Activated CD4-positive, alpha-beta T cell treated with anti-CD3 and anti-CD28 coated beads, Interleukin-2, amount 50 U/mL, for 48 hours (primary cell): ENCODE measurements at regions not wholly inside any gene's neighbourhood (a gene's known extent, or its start where the extent isn't known, plus 50 kb on each side); places are given as distances from the start of the nearest gene placed in this dataset.

Experiments
- DNase-seq, 2 experiments: peaks; one replicate each; pipeline ENCODE4 v3.0.0-alpha.2; 2020

DNA sequence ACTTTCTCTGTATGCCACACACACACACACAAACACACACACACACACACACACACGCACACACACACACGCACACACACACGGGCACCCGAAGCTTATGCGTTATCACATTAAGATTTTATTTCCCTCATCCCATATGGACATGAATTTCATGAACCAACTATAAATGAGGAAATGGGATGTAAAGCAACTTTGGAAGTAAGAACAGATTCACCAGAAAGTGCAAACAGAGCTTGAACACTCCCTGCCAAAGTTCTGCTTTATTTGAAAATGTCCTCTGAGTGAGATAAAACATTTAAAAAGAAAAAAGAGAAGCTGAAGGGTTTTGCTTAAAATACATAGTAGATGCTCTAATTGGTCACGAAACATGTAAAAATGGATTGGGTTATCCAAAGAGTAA is 90.4 kb upstream of the OTX2 start:
- DNase-seq, result no peak

DNA sequence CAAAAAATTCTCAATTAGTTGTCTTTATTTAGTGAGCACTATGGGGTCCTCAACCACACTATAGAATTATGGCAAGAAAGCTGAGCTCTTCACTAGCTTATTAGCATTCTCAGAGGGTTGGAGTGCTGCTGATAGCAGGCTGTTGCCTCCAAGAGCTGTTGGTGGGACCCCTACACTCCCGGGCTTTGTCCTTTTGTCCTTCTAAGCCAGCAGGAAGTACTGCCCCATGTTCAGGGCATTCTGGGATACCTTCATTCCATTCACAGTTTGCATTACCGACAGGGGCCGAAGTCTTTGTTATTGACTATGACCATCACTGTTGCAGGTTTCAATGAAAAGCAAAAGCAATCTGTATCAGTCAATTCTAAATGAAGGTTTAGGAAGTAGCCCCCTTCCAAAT is 89.5 kb upstream of the OTX2 start:
- DNase-seq, result no peak

- DNase-seq, result no peak
Observed at GRCh38 chr14:56896922-56897321, 86.6 kb upstream of the OTX2 start.

DNA sequence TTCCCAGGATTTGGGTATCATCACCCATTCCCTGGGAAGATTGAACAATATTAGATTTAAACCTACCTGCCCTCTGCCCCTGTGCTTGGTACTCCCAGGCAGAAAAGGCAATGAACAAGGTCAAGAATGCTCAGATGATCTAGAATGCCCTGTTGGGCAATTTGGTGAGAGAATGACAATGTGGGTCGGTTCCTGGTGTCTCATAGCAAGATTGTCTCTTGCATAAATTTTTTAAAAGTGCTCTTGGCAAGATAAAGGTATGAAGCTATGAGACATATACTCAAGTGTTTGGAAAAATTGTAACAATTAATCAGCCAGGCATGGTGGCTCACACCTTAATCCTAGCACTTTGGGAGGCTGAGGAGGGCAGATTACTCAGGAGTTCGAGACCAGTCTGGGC is 86.0 kb upstream of the OTX2 start:
- DNase-seq, result no peak

DNA sequence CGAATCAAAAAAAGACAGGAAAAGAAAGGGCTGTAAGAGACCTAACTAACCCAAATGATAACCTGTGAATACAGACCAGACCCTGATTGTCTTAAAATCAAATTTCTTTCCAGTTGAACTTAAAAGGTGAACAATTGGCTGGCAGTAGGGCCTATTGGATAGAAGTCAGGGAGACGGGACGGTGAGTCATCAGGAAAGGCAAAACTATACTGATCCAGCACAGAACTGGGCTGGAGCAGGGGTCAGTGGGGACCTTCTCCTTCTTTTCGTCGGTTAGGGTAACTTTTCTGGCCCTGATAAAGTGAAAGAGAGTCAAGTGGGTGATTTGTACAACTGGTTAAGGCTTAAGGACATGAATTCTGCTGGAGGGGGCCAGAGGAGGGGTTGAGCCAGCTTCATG is 84.9 kb upstream of the OTX2 start:
- DNase-seq, result no peak

- no peak for DNase-seq
Observed at GRCh38 chr14:56894591-56894991, 84.3 kb upstream of the OTX2 start.

- no peak for DNase-seq
Observed at GRCh38 chr14:56892959-56893358, 82.7 kb upstream of the OTX2 start.

- no peak for DNase-seq
Observed at GRCh38 chr14:56891226-56891625, 80.9 kb upstream of the OTX2 start.

- DNase-seq, result no peak
Observed at GRCh38 chr14:56889705-56890104, 79.4 kb upstream of the OTX2 start.

DNA sequence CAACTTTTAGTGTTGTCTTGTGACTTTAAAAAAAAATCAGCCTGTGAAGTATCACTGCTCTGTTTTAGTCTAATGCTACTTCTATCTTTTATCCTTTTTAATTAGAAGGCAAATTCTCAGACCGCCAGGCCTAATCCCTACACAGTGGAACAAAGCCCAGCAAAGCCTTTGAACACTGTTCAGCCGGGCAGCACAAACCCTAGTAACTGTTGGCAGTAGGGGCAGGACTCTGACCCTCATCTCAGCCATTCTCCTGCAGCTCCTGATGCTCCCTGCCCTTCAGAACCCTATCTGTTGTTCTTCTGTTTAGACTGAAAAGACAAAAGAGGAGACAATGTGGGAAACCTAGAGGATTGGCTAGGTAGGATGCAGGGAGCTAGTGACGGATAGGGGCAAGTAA is 78.0 kb upstream of the OTX2 start:
- no peak for DNase-seq

DNA sequence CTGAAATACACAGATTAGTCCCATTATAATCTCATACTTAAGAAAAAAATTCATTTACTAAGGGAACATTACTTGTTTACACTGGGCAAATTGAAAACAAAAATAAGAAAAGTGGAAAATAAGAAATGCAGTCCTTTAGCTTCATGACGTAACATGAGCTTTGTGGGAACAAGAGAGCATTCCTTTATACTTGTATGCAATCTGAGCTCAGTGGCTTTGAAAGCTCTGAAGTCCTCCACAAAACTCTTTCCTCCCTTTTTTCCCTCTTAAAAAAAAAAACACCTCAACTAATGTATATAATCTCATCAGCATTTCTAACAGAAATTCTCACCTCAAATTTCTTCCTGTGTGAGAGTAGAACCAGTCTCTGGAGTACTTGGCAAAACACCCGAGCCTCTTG is 76.9 kb upstream of the OTX2 start:
- DNase-seq, result no peak

DNA sequence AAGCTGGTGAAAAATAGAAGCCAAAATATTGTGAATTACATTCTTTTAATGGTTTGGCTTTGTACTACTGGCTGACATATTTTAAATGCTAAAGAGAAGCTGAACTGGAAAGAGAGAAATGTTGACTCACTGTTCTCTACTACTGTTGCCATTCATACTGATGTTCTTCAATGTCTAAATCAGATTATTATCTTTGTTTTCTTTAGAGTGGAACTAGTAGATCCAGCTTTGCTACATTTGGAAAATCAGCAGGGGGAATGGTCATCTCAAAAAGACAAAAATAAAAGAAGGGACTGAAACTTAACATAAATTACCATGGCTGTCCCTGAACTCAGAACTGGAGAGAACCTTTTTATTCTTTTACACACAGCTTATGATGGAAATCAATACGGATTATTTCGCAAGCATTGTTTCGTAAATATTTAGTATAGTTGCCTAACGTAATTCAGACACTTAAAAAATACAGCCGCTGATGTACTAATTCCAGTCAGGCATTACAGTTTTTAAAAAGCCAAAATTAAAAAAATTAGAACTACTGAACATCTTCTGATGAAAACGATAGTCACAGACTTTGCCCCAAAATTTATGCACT is 76.3 kb upstream of the OTX2 start:
- DNase-seq, result no peak

DNA sequence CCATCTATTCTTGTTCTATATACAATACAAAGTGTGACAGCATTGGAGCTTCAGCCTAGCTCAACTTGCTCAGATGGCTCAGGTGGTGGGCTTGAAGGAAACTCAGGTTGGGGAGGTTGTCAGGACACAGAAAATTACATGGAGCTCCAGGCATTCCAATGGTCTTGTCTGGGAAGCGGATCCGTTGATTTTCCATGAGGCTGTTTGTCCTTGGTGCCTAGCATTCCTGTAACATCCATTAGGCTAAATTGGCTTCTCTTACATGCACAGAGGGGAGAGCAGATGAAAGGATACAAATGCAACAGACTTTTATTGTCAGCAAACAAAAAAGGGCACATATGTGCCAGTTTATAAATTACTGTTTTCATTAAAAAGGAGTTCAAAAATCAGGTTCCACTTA is 75.5 kb upstream of the OTX2 start:
- no peak for DNase-seq

DNA sequence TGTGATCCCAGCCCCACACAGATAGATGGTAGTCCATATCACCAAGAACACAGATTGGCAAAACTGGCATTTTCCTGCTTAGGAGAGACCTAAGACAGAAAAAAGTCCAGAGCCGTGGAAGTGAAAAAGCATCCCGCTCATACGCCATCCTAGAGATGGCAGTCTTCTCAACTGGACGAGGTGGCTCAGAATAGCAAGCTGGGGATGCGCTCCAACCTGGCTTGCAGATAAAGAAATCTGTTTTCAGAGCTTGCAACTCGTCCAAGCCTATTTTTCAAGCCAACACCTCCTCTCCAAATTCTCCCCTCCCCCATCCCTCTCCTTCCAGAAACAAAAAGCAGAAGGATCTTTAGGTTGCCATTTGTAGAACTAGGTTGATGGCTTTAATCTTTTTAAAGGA is 74.3 kb upstream of the OTX2 start:
- DNase-seq, result no peak

GRCh38 chr14:56881181-56881580 is 70.9 kb upstream of the OTX2 start:
- DNase-seq, result no peak

DNA sequence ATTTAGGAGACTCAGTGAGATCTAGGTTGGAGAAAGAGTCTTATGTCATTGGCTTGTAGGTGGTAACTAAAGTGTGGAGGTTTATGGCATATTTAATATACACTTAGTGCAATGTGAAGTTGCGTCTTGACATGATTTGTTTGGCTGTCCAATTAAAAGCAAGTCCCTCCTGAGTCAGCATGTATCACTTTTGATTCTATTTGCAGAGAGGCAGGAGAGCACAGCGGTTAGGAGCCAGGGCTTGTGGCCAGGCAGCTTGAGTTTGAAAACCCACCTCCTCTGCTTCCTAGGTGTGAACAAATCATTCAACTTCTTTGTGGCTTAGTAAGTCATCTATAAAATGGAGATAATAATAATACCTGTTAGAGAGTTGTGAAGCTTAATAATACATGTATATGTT is 68.5 kb upstream of the OTX2 start:
- no peak for DNase-seq

DNA sequence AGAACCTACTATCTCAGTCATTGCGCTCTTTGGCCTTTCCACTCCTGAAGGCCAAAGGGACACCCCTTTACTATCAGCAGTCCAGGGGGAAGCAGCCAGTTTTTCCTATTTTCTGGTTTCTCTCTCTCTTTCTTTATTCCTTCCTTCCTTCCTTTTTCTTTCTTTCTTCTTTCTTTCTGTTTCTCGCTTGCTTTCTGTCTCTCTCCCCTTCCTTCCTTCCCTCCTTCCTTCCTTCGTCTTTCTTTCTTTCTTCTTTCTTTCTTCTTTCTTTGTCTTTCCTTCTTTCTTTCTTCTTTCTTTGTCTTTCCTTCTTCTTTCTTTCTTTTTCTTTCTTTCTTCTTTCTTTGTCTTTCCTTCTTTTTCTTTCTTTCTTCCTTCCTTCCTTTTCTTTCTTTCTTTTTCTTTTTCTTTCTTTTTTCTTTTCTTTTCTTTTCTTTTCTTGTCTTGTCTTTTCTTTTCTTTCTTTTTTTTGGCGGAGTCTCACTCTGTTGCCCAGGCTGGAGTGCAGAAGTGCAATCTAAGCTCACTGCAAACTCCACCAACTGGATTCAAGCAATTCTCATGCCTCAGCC is 64.9 kb upstream of the OTX2 start:
- DNase-seq, result no peak

DNA sequence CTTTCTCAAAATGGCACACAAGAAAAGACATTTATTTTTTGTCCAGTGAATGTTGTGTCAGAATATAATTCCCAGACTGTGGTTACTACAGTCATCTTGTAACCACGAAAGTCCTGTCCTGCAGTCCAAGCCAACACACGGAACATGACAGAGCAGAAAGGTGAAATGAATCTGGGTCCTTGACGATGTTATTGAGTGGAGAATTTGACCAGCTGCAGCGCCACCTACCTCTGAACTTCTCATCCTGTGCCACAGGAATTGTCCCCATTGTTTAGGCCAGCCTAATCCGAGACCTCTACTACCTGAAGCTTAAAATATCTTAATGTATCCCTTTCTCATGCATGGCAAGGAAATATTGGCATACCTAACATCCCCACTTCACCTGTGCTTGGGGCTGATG is 64.1 kb upstream of the OTX2 start:
- DNase-seq, result peak in 1 of 2 experiments; percentile 4

DNA sequence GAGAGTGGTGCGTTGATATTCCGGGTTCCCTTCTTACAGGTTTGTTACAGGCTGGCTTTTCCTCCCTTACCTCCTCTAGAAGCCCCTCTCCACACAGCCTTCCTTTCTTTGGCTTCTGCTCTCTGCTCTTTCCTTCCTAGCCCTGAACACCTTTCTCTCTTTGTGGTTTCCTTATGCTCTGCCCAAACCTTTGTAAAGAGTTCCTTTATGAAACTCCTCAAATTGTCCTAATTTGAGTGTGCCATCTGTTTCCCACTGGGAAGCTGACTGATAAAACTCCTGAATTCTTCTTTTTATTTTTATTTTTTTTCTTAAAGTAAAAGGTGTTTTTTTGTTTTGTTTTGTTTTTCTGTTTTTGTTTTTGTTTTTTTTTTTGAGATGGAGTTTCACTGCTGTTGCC is 60.1 kb upstream of the OTX2 start:
- DNase-seq, result no peak

GRCh38 chr14:56868660-56869059 is 58.4 kb upstream of the OTX2 start:
- DNase-seq, result no peak

- no peak for DNase-seq
Observed at GRCh38 chr14:56862836-56863235, 52.6 kb upstream of the OTX2 start.

GRCh38 chr14:56860441-56860840 is 50.2 kb upstream of the OTX2 start:
- DNase-seq, result no peak
